NCI-H1092 treated with DMSO at 0.1 percent for 48 hours (cell line): ENCODE measurements at regions not wholly inside any gene's neighbourhood (a gene's known extent, or its start where the extent isn't known, plus 50 kb on each side); places are given as distances from the start of the nearest gene placed in this dataset.

Source experiments
- DNase-seq: peaks from one replicate; lab custom pipeline; 2025; lab: John Stamatoyannopoulos, UW

DNA sequence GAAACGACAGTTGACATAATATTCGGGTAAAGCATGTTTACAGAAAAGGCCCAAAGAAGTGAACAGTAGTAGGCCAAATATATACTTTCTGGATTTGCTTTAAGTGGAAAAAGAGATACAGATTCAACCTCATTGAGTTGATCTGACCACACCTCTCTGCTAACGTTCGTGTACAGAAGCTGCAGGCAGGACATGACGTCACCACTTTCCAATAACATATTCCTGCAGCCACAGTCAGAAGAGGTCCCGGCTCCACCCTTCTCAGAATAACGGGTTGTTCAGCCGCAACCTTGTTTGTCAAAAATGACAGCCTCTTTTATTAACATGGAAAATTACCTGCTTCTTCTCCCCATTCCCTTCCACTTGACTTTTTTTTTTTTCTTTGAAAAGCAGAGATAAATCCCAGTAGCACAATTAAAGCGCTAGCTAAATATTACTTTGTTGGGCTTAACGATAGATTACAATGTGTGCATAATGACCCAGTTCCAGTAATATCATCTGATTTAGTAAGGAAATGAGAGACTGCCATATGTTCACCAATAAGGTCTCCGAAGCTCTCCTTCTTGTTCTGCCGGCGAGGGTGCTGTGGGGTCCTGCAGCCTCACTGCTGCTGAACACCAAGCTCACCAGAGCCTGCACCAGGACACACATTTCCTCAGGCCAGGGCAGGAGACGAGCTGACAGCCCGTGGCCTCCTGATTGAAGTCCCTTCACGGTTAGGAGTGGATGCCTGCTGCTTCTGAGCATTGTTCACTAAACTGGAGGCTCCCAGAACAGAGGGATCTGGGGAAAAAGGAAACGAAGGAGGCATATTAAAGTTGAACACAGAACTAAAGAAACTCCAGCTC, 451.0 kb upstream of the SALL3 start:
- DNase-seq, result peak; percentile 53

DNA sequence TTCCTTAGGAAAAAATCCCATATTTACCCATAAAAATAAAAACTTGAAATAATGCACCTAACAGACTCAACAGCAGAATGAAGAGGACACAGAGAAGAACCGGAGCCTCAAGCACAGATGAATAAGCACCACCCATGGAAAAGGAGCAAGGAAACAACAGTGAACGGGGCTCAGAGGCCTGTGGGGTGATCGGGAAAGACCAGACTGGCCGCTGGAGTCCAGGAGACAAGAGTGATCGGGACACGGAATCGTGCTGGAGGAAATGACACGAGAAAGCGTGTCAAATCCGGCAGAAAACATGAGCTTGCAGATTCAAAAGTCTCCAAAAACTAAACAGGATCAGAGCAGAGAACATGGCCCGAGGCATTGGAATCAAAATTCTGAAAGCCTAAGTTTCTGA, 448.0 kb upstream of the SALL3 start:
- DNase-seq, result no peak

- DNase-seq, result no peak
These were observed 440.8 kb upstream of the SALL3 start for GRCh38 chr18:78538669-78539440.

GRCh38 chr18:78540636-78541529, 438.7 kb upstream of the SALL3 start:
- no peak for DNase-seq

GRCh38 chr18:78542204-78542603, 437.4 kb upstream of the SALL3 start:
- DNase-seq, result no peak

- DNase-seq, result no peak
These were observed 436.4 kb upstream of the SALL3 start for GRCh38 chr18:78543201-78543725.

GRCh38 chr18:78546281-78546680, 433.3 kb upstream of the SALL3 start:
- DNase-seq, result no peak

- DNase-seq, result no peak
These were observed 431.8 kb upstream of the SALL3 start for GRCh38 chr18:78547817-78548216.

DNA sequence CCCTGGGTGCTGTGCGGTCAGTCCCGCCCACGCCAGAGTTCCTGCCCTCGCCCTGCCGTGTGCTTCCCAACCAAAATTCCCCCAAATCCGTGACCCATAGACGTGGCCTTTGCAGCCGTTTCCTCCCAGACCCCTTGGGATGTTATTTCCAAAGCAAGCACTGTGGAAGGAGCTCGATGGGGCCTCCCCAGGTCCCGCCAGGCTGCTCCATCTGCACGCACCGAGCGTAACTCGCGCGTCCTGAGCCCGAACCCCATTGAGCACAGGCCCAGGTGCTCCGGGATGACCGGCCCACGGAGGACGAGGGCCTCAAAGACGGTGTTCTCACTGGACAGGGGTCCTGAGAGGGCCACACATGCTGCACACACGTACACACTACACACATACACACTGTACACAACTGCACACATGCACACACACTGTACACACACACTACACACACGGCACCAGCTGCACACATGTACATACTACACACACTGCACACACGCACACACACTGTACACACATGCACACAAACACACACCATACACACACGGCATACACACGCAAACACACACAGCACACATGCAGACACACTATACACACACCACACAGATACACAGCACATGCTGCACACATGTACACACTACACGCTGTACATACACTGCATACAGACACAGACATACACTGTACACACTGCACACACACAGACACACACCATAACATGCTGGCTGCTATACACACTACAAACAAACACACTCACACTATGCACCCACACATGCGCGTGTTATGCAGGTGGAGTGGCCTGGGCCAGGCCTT, 431.2 kb upstream of the SALL3 start:
- no peak for DNase-seq

GRCh38 chr18:78549971-78550370, 429.6 kb upstream of the SALL3 start:
- DNase-seq, result no peak

GRCh38 chr18:78554944-78555608, 424.5 kb upstream of the SALL3 start:
- no peak for DNase-seq

- DNase-seq, result no peak
These were observed 422.2 kb upstream of the SALL3 start for GRCh38 chr18:78557371-78557770.

DNA sequence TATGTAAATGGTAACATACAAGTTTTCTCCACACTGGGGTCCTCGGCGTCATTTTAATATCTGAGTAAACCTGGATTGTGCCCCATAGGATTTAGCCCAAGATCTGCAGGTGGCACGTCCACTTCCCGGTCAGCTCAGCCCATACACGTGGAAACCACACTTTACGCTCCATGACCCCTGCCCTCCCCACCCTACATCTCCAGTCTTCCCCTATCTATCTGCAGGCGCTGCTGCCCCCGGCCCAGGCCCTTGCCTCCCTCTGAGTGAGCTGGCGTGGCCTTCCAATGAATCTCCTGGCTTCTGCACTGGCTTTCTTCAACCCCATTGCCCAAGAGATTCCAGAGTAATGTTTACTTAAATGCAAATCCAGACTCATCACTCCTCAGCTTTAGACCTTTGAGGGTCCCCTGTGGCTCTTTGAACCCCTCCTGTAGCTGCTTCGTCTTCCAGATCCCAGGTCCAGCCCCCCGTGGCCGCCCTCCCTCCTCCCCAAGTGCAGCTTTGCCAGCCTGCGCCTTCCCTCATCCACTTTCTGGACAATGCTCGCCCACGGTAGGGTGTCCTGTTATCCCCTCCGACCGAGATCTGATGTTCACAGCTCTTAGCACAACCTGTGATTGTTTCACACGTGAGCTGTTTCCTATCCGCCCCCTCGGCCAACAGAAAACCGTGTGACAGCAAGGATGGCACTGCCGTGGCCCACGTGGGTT, 421.4 kb upstream of the SALL3 start:
- DNase-seq, result no peak

- no peak for DNase-seq
These were observed 420.7 kb upstream of the SALL3 start for GRCh38 chr18:78558948-78559347.

GRCh38 chr18:78559584-78559983, 420.0 kb upstream of the SALL3 start:
- no peak for DNase-seq

DNA sequence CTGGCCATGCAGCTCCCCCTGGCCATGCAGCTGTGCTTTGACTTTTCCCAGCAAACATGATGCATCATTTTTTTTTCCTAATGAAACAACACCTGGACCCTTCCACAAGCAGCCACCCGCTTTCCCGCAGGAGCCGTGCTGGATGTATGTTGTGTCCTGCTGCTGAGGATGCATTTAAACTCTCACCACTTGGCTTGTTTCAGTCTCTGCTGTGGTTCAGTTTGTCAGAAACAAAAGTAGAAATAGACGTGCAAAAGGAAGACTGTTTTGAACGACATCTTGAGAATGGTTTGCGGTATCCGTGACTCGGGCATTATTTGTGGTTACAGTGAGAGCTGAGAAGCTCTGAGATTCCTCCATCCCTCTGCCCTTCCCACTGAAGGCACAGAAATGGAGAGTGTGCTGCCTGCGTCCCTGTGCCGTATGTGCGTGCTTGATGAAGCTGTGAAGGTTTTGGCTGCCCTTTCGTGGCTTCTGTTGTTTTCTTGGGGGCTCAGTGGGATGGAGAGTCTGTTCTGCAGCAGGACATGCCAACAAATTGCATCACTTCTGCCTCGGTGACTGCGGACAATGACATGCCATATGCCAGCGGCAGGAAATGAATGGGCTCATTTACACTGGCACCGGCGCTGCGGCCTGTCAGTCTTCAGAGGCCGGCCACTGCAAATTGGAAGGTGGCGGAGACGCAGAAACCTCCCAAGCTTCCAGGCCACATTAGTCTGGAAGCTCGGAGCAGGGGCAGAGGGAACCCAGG, 417.7 kb upstream of the SALL3 start:
- DNase-seq, result no peak

- no peak for DNase-seq
These were observed 417.1 kb upstream of the SALL3 start for GRCh38 chr18:78562531-78562961.

DNA sequence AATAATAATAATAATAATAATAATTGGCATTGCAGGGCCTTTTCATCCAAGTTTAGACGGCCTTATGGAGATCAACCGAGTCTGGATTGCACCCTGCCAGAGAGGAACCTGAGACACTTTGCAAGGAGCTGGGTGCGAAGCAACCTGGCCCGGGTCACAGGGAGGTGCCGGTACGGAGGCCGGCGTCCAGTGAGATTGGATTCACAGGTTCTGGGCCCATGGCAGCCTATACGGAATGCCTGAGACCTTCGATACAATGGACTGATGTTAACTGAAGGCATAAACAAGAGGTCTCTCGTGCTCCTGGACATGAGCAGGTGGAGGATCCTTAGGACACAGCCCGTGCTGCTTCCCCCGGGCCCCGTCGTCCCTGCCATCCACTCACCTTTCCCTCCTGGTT, 416.5 kb upstream of the SALL3 start:
- DNase-seq, result no peak

- no peak for DNase-seq
These were observed 415.6 kb upstream of the SALL3 start for GRCh38 chr18:78564030-78564429.
